Peyer's patch (tissue), 4 donors: ENCODE measurements at regions not wholly inside any gene's neighbourhood (a gene's known extent, or its start where the extent isn't known, plus 50 kb on each side); places are given as distances from the start of the nearest gene placed in this dataset.

ENCODE experiments used
- DNase-seq, 3 donors: peaks; one replicate each; pipeline ENCODE4 v3.0.0-alpha.2; 2017 to 2019
- H3K27ac ChIP-seq, 4 donors: fragments of 200-600 bp; sonication (generic); one replicate each; pipeline ENCODE4 v1.5.1; 2016 to 2019
- H3K27me3 ChIP-seq, 2 donors: fragments of 200-600 bp; sonication (generic); one replicate each; pipeline ENCODE4 v1.5.1; 2019
- H3K36me3 ChIP-seq, 3 donors: fragments of 200-600 bp; sonication (generic); one replicate each; pipeline ENCODE4 v1.5.1; 2016 to 2019
- H3K4me1 ChIP-seq, 4 donors: fragments of 200-600 bp; sonication (generic); one replicate each; pipeline ENCODE4 v1.5.1; 2016 to 2019
- H3K4me3 ChIP-seq, 4 donors: fragments of 200-600 bp; sonication (generic); 1 replicate in 3 of 4; 2 replicates in 1 of 4; pipeline ENCODE4 v1.5.1; 2016 to 2019; ENCODE audit warnings: mild to moderate bottlenecking in 1 of 4
- H3K9me3 ChIP-seq, 4 donors: fragments of 200-600 bp; sonication (generic); one replicate each; pipeline ENCODE4 v1.5.1; 2016 to 2019; ENCODE audit warnings: mild to moderate bottlenecking in 1 of 4
- CTCF ChIP-seq, 6 experiments: fragments of 450-650 bp in 4 of 6; fragments of 200-600 bp in 2 of 6; sonication (generic) in 1 of 6; IDR thresholded peaks; one replicate each; pipeline ENCODE4 v1.5.1; 2017 to 2019; ENCODE audit warnings: antibody characterized with exemption in 6 of 6, mild to moderate bottlenecking in 3 of 6, moderate library complexity in 1 of 6
- POLR2A ChIP-seq, 2 donors: fragments of 450-650 bp; IDR thresholded peaks; one replicate each; pipeline ENCODE4 v1.5.1; 2017; ENCODE audit warnings: antibody characterized with exemption in 2 of 2, mild to moderate bottlenecking in 2 of 2, moderate library complexity in 2 of 2

GRCh38 chr12:3928538-3929184, 55.5 kb upstream of the PARP11 start:
- Histone ChIP-seq H3K27ac (peak overlapping the region in 1 of 4 donors; percentile 31), H3K36me3 (no peaks in the 10 kb centered on the region), H3K4me3 (no peak overlapping the region), H3K9me3 (no peaks in the 10 kb centered on the region), H3K4me1 (no peaks in the 10 kb centered on the region), H3K27me3 (no peaks in the 10 kb centered on the region)
- DNase-seq: no peak
- no peak for TF ChIP-seq CTCF (IDR thresholded peaks at IDR 0.05)

GRCh38 chr12:3925621-3926020, 52.4 kb upstream of the PARP11 start:
- TF ChIP-seq CTCF (IDR thresholded peaks at IDR 0.05) (no peak), POLR2A (IDR thresholded peaks at IDR 0.05) (no peak)
- Histone ChIP-seq H3K4me3 (no peak overlapping the region), H3K36me3 (no peaks in the 10 kb centered on the region), H3K4me1 (no peaks in the 10 kb centered on the region), H3K9me3 (no peaks in the 10 kb centered on the region), H3K27ac (no peak overlapping the region), H3K27me3 (no peaks in the 10 kb centered on the region)
- DNase-seq: no peak

GRCh38 chr12:3924761-3925160, 51.6 kb upstream of the PARP11 start:
- no peaks in the 10 kb centered on the region for H3K27me3 ChIP-seq
- no peaks in the 10 kb centered on the region for H3K4me1 ChIP-seq
- H3K27ac ChIP-seq: no peak overlapping the region
- no peak overlapping the region for H3K4me3 ChIP-seq
- H3K36me3 ChIP-seq: no peaks in the 10 kb centered on the region
- no peak for TF ChIP-seq CTCF (IDR thresholded peaks at IDR 0.05)
- no peak for TF ChIP-seq POLR2A (IDR thresholded peaks at IDR 0.05)
- no peak for DNase-seq
- no peaks in the 10 kb centered on the region for H3K9me3 ChIP-seq

GRCh38 chr12:3923021-3923420, 49.8 kb upstream of the PARP11 start:
- TF ChIP-seq POLR2A (IDR thresholded peaks at IDR 0.05): no peak
- no peaks in the 10 kb centered on the region for H3K27me3 ChIP-seq
- no peaks in the 10 kb centered on the region for H3K4me1 ChIP-seq
- H3K9me3 ChIP-seq: no peaks in the 10 kb centered on the region
- H3K4me3 ChIP-seq: no peak overlapping the region
- no peaks in the 10 kb centered on the region for H3K36me3 ChIP-seq
- H3K27ac ChIP-seq: no peak overlapping the region
- no peak for DNase-seq
